ENCODE measurements at regions not wholly inside any gene's neighbourhood (a gene's known extent, or its start where the extent isn't known, plus 50 kb on each side); places are given as distances from the start of the nearest gene placed in this dataset.

DNA sequence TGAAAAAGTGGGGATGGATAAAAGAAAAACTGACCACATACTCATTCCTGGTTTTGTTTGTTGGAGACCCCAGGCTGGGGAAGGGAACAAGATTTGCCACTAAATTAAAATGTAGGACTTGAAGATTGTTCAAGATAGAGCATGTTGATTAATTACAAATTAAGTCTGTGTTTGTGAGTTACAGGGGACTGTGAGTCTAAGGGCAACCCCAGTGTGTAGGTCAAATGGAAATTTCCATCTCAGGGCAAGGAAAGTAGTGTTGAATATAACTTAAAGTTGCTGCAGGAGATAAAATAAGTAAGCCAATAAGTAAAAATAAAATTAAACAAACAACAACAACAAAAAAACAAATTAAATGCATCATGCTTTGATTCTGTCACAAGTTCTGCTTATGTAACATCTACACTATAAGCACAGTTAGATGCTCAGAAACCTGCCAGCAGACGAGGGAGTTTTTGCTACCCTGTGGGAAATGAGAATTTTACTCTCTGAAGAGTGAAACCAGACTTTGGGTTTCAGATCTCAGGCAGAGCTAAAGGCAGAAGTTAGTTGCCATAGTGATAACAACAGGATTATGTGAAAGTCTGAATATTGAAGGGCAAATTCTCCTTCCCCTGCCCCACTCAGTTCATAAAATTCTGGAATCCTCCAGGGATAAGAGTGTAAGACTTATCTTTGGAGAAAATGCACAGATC, 352.3 kb downstream of the GRXCR1 start:
- no peak for DNase-seq

GRCh38 chr4:43251841-43252240, 359.3 kb downstream of the GRXCR1 start:
- DNase-seq: no peak

DNA sequence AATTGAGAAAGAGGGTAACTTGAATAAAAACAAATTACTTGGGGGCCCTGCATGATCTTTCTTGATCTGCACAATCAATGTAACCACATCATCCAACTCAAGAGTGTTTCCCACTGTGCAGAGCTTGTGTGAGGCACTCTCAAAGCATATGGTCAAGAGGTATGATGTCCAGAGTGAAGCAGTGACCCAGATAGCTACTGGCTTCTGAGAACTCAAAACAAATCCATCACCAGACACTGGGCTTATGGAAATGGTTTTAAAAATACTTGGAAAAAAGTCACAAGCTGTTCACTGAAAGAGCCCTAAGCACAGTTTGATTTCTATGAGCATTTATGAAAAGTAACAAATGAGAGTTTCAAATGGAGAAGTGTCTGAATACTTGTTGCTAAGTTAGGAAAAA, 361.0 kb downstream of the GRXCR1 start:
- DNase-seq: no peak

DNA sequence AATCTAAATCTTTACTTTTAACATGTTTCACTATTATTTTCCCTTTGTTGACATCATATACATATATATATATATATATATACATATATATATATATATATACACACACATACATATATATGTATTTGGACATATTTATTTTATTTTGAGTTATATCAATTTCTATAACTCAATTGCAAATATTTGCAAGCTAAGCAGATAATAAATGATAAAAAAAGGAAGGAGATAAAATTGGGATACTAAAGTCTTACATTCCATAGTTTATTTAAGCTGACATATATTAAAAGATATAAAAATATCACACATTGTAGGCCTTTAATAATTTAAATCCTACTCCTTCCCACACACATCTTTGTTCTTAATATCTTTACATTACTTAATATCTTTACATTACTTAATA, 372.2 kb downstream of the GRXCR1 start:
- DNase-seq: no peak

- no peak for DNase-seq
Observed at GRCh38 chr4:43271946-43272345, 379.4 kb downstream of the GRXCR1 start.

DNA sequence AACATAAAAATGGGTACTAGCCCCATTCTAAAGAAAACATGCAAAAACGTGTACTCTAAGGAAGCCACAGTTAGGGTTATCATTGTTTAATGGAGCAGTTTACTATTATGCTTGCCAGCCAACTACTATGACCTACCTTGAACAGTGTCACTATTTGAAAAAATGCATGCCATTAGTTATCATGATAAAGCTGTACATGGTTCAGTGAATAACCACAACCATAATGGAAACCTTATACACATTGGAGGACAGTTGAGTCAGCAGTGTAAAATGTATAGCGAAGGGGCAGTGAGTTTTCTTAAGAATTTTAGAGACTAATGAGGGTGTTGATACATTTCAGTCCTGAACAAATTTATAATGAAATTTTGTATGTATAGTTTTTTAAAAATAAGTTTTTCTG, 381.9 kb downstream of the GRXCR1 start:
- DNase-seq: no peak

- no peak for DNase-seq
Observed at GRCh38 chr4:43275779-43276178, 383.3 kb downstream of the GRXCR1 start.

- DNase-seq: no peak
Observed at GRCh38 chr4:43276321-43276720, 383.8 kb downstream of the GRXCR1 start.

DNA sequence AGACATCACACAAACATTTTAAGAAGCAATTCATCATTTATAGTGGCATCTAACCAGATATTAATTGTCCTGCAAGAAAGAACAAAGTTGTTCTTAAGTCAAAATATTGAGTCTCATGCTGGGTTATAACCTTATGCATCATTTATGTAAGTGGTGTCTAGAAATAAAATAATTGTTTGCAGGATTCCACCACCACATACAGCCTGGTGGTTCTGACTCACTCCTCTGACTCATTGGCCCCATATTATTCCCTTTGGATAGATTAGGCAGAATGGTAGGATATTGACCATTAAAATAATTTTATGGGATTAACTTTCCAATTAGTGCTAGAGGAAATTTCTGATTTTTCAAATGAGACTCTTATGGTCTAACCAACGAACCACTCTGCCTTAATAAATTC, 384.5 kb downstream of the GRXCR1 start:
- DNase-seq: no peak

DNA sequence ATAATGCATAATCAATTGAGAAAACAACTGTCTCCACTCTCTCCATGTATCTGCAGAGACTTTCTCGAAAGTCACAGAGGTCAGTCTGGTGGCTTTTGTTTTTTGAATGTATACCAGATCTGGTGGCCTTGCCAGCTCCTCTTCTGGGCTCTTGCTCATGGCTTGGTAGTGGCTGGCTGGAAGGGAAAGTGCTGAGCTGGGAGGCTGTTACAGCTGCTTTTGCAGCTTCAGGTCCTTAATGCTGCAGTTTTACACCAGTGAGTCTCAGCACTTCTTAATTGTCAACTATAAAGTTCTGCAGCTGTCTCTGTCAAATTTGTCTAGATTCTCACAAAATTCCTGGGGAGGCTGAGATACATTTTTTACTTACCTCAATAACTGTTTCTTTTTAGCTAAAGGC, 390.0 kb downstream of the GRXCR1 start:
- DNase-seq: no peak

DNA sequence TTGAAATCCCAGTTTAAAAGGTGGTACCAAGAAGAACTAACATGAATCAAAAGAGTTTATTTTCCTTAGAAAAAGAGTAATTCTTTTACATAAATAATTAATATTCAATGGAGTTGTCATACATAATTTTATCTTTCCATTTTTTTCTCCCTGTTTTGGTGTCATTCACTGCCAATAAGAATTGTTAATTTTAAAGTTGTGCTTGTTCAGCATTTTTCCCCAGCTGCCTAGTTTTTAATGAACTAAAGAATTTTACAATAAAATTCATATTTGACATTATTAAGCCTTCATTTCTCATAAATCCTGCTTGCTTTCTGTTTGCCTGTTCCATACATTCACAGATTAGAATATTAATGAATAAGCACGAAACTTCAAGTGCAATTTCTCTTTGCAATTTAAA, 393.6 kb downstream of the GRXCR1 start:
- no peak for DNase-seq

DNA sequence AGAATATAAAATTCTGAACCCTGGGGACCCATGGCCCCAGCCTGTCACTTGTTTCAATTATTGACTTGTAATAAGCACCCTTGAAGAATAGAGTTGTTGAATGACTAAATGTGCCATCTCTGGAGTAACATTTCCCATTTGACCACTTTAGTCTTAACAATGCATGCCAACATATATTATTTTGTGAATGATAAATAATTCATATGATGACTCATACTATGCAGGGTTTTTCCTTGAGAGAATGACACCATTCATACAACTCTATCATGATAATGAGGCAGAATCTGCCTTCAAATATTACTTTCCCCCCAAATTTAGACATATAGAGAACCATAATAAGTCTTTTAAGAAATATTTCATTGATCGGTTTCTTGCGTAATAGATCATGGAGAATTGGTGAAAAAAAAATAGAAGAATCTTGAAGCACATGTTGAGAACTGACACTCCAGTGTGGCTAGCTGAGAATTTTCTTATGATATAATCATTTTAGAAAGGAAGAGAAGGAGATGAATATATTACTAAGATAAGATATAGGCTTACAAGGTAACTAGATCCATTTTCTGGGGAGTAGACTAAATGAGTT, 404.5 kb downstream of the GRXCR1 start:
- no peak for DNase-seq

- DNase-seq: no peak
Observed at GRCh38 chr4:43316813-43317212, 424.3 kb downstream of the GRXCR1 start.

GRCh38 chr4:43325220-43325967, 432.9 kb downstream of the GRXCR1 start:
- DNase-seq: no peak

DNA sequence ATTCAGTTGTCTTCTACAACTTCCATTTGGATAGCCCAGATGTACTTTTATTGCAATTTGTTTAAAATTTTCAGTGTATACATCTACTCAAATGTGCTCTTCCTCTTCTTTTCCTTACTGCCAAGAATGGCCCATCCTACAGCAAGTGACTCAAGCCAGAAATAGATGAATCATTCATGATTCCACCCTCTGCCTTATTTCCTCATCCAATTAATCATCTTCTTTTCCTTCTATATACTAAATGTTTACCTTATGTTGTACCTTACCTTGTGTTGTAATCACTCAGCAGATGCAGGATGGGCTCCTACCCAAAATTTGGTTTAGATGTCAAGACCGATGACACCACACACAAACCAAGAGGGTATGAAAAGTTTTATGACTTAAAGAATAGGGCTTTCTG, 437.8 kb downstream of the GRXCR1 start:
- no peak for DNase-seq

- DNase-seq: no peak
Observed at GRCh38 chr4:43331226-43332051, 438.9 kb downstream of the GRXCR1 start.

- DNase-seq: no peak
Observed at GRCh38 chr4:43332052-43332425, 439.5 kb downstream of the GRXCR1 start.

DNA sequence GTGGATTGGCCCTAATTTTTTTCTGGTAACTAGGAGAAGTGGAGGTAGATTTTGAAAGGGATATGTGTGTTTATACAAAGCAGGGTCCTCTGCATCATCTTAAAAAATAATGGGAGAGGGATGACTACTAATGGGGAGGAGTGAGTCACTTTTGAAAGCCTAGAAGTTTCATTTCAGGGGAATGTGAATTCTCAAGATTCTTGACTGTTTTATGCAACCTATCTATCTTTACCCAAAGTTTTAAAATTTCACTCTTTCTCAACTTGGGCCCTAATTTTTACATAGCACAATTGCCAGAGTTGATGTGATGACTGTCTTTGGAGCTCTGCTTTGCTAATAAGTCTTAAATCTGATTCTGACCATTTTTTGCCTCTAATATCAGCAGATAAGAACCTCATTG, 445.2 kb downstream of the GRXCR1 start:
- no peak for DNase-seq

- no peak for DNase-seq
Observed at GRCh38 chr4:43339435-43339834, 446.9 kb downstream of the GRXCR1 start.

DNA sequence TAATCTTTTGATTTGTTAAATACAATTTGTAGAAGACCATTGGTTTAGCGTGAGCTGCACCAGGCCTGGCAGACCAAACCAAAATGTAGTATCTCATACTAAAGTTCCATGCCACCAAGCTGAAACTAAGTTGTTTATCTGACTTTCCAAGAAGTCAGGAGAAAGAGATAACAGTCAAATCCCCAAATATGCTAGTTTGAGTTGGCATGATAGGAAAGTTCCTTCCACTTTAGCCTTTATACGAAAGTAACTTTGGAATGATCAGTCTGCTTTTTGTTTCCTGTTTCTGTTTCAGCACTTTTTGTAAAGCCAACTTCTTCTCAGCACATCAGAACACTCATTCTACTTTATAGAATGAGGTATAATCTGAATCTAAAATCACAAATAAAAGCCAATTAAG, 449.2 kb downstream of the GRXCR1 start:
- no peak for DNase-seq

DNA sequence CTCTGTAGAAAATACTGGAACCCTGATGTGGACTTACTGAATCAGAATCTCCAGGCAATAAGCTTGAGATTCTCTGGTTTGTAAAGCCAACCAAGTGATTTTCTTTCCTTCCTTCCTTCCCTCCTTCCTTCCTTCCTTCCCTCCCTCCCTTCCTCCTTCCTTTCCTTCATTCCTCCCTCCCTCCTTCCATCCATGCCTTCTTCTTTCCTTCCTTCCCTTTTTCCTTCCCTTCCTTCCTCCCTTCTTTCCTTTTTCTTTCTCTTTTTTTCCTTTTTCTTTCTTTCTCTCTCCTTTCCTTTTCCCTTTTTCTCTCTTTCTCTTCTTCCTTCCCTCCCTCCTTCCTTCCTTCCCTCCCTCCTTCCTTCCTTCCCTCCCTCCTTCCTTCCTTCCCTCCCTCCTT, 450.8 kb downstream of the GRXCR1 start:
- DNase-seq: no peak

DNA sequence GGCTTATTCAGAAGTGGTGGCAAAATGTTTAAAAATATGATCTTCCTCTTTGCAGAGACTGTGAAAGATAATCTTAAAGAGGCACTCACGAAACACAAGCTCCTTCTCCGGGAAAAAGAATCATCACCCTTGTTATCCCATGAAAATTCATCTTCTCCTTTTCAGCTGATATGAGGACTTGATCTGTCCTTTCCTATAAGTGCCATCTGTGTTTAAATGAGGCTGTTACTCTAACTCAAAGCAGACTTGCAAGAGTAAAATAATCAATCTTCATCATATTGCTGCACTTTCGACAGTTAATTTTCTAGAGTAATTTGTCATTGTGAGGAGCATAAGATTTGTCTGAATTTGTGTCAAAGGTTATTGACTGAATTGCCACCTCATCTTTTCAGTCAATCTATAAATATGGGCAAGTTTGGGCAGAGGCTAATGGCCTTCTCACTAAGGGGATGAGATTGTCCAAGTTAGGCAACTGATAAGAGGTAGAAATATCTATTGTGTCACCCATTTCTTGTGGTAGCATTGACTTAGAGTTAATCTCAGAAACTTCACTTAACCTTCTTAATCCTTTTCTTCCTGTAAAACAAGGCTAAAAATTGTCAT, 452.9 kb downstream of the GRXCR1 start:
- no peak for DNase-seq

DNA sequence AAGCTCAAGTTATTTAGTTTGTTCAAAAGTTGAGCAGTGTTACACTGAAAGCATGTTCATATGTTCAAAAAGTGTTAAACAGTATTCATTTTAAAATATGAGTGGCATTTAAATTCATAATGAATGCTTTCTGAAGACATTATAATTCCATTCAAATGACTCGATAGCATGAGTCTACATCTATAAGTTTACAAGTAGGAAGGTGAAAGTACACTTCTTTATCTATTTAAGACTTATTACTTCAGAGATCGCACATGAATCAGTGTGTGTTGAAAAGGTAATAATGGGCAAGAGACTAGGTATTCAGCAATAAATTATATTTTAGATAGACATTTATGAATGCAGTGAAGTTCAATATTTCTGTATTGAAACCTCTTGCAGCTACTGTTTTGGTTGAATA, 456.1 kb downstream of the GRXCR1 start:
- DNase-seq: no peak

All from NCI-H2081 treated with DMSO at 0.1 percent for 48 hours (cell line).